Loucy (cell line): ENCODE measurements at regions not wholly inside any gene's neighbourhood (a gene's known extent, or its start where the extent isn't known, plus 50 kb on each side); places are given as distances from the start of the nearest gene placed in this dataset.

Source experiments
- EZH2phosphoT487 ChIP-seq: fragments of 200-600 bp; IDR thresholded peaks from 2 replicates; pipeline ENCODE4 v1.6.1; 2018; ENCODE audit warnings: antibody characterized with exemption, mild to moderate bottlenecking, moderate library complexity, borderline replicate concordance
- TF ChIP-seq, protein P1 (sequence below): fragments of 200-600 bp; sonication (generic); conservative IDR thresholded peaks from 2 replicates; pipeline ENCODE4 v1.5.1; 2014; ENCODE audit warnings: mild to moderate bottlenecking, antibody characterized with exemption, low read length

DNA sequence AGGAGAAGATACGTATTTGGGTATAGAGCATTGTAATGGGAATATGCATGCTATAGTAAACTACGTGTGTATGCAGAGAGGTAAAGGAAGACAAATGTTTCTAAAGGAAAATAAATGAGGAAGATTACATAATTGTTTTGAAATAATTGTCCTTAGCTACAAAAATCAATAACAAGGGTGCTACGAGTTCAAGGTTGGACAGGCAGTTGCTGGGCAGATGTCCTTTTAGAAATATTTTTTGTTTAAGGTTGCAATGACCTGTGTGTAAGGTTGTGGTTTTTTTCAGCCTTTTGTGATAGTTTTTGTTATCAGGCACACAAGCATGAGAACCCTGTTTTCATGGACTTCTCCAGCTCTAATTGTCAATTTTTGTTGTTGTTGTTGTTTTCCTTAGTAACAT is 1304.1 kb upstream of the CHAC2 start:
- TF ChIP-seq, protein P1, sequence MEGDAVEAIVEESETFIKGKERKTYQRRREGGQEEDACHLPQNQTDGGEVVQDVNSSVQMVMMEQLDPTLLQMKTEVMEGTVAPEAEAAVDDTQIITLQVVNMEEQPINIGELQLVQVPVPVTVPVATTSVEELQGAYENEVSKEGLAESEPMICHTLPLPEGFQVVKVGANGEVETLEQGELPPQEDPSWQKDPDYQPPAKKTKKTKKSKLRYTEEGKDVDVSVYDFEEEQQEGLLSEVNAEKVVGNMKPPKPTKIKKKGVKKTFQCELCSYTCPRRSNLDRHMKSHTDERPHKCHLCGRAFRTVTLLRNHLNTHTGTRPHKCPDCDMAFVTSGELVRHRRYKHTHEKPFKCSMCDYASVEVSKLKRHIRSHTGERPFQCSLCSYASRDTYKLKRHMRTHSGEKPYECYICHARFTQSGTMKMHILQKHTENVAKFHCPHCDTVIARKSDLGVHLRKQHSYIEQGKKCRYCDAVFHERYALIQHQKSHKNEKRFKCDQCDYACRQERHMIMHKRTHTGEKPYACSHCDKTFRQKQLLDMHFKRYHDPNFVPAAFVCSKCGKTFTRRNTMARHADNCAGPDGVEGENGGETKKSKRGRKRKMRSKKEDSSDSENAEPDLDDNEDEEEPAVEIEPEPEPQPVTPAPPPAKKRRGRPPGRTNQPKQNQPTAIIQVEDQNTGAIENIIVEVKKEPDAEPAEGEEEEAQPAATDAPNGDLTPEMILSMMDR: no peak
- no peak for TF ChIP-seq EZH2phosphoT487
